Transverse colon (tissue), 4 donors: ENCODE measurements at regions not wholly inside any gene's neighbourhood (a gene's known extent, or its start where the extent isn't known, plus 50 kb on each side); places are given as distances from the start of the nearest gene placed in this dataset.

Experiments used
- DNase-seq: peaks from one replicate; pipeline ENCODE4 v3.0.0-alpha.2; 2019
- H3K27ac ChIP-seq, 4 donors: fragments of 200-600 bp; sonication (generic); 2 replicates each; pipeline ENCODE4 v1.5.1; 2016 to 2018; ENCODE audit warnings: inconsistent platforms in 4 of 4
- H3K27me3 ChIP-seq: fragments of 200-600 bp; sonication (generic); 2 replicates; pipeline ENCODE4 v1.5.1; 2017; ENCODE audit warnings: inconsistent platforms
- H3K36me3 ChIP-seq, 4 donors: fragments of 200-600 bp; sonication (generic); 2 replicates each; pipeline ENCODE4 v1.5.1; 2017 to 2019; ENCODE audit warnings: inconsistent platforms in 4 of 4
- H3K4me1 ChIP-seq, 4 donors: fragments of 200-600 bp; sonication (generic); 2 replicates each; pipeline ENCODE4 v1.5.1; 2017 to 2020; ENCODE audit warnings: inconsistent platforms in 4 of 4
- H3K4me3 ChIP-seq, 4 donors: fragments of 200-600 bp; sonication (generic); 1 replicate in 1 of 4; 2 replicates in 3 of 4; pipeline versions ENCODE4 v1.5.1 to v1.6.1; 2017 to 2019; ENCODE audit warnings: inconsistent platforms in 4 of 4
- H3K9me3 ChIP-seq, 2 donors: fragments of 200-600 bp; sonication (generic); 2 replicates each; pipeline ENCODE4 v1.5.1; 2017 to 2019; ENCODE audit warnings: inconsistent platforms in 2 of 2
- EP300 ChIP-seq: sonication (generic); formaldehyde crosslinking; IDR thresholded peaks from one replicate; pipeline ENCODE4 v1.6.1; 2017; ENCODE audit warnings: antibody characterized with exemption, low read depth
- POLR2A ChIP-seq: fragments of 450-650 bp; IDR thresholded peaks from one replicate; pipeline ENCODE4 v1.6.1; 2016; ENCODE audit warnings: antibody characterized with exemption, mild to moderate bottlenecking, moderate library complexity
- POLR2AphosphoS5 ChIP-seq, 3 donors: sonication (generic); formaldehyde crosslinking; IDR thresholded peaks; one replicate each; pipeline ENCODE4 v1.6.1; 2016; ENCODE audit warnings: antibody characterized with exemption in 3 of 3
- WGBS, 2 donors: methylation state at CpG; one replicate each; pipeline ENCODE4 v1.1.5; 2018; ENCODE audit warnings: low coverage in 1 of 2; 5-methylcytosine and 5-hydroxymethylcytosine counted together
- in situ Hi-C, 4 donors: fragments of 200-750 bp; cut with MboI; loops; one replicate each; pipeline versions ENCODE4 v1.15.0 to v1.15.1; 2017; ENCODE audit warnings: low sequenced_read_pairs in 3 of 4, low pct_ligation_motif_present in 1 of 4, low pct_unique_long_range_greater_than_20kb in 1 of 4
- intact Hi-C: fragments of 100-400 bp; cut with DNase I; formaldehyde crosslinking; loops from one replicate; pipeline ENCODE4 v1.15.1; 2023; ENCODE audit warnings: low total_unique reads
- TF ChIP-seq, protein P1 (sequence below), 5 experiments: fragments of 200-600 bp in 3 of 5; fragments of 450-650 bp in 2 of 5; sonication (generic) in 3 of 5; IDR thresholded peaks; 1 replicate in 2 of 5; 2 replicates in 3 of 5; pipeline ENCODE4 v1.5.1; 2016 to 2017; ENCODE audit warnings: antibody characterized with exemption in 5 of 5, inconsistent platforms in 3 of 5, mild to moderate bottlenecking in 2 of 5, moderate library complexity in 1 of 5

DNA sequence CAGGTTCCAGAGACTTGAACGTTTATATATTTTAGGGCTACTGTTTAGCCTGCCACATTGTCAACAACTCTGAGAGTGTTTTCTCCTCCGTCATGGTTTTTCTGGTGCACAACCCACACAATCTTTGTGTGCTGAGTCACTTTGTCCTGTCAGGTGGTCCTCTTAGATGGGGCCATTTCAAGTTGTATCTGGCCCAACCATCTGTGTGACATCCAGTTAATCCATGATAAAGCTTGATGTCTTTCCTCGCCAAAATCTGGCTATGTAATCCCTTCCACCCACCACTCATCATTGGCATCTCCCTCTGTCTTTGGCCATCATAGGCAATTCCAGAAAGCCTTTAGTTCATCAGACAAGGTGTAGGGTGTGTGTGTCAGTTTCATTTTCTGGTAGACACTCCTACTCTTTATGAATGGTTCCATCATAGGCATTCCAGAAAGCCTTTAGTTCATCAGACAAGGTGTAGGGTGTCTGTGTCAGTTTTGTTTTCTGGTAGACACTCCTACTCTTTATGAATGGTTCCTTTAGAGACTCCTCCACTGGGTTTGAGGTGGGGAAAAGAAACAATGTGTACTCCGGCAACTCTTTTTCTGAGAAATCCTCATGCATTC, 282.0 kb upstream of the ACTBL2 start:
- no peak for DNase-seq
- in situ Hi-C loops (no loop called here), intact Hi-C loops (no loop called here)
- Histone ChIP-seq H3K4me1 (no peaks in the 10 kb centered on the region), H3K27me3 (no peaks in the 10 kb centered on the region), H3K9me3 (no peaks in the 10 kb centered on the region), H3K36me3 (no peaks in the 10 kb centered on the region), H3K4me3 (no peak overlapping the region), H3K27ac (no peak overlapping the region)
- WGBS, 2 donors, result 48 to 64% methylated on average over 3 to 4 of the region's 4 CpGs
- no peak for TF ChIP-seq POLR2AphosphoS5 (IDR thresholded peaks at IDR 0.05)
- TF ChIP-seq POLR2A, result no peak
- TF ChIP-seq, protein P1, sequence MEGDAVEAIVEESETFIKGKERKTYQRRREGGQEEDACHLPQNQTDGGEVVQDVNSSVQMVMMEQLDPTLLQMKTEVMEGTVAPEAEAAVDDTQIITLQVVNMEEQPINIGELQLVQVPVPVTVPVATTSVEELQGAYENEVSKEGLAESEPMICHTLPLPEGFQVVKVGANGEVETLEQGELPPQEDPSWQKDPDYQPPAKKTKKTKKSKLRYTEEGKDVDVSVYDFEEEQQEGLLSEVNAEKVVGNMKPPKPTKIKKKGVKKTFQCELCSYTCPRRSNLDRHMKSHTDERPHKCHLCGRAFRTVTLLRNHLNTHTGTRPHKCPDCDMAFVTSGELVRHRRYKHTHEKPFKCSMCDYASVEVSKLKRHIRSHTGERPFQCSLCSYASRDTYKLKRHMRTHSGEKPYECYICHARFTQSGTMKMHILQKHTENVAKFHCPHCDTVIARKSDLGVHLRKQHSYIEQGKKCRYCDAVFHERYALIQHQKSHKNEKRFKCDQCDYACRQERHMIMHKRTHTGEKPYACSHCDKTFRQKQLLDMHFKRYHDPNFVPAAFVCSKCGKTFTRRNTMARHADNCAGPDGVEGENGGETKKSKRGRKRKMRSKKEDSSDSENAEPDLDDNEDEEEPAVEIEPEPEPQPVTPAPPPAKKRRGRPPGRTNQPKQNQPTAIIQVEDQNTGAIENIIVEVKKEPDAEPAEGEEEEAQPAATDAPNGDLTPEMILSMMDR (IDR thresholded peaks at IDR 0.05), result no peak
- TF ChIP-seq EP300, result no peak

GRCh38 chr5:57761513-57761912, 278.9 kb upstream of the ACTBL2 start:
- 84% methylated on average over 11 of the region's 11 CpGs; no CpG with 5 or more reads in 1 of the 2 donors for WGBS, 2 donors

GRCh38 chr5:57754616-57755015, 272.0 kb upstream of the ACTBL2 start:
- DNase-seq, result no peak
- Histone ChIP-seq H3K36me3 (no peaks in the 10 kb centered on the region), H3K27me3 (no peaks in the 10 kb centered on the region), H3K4me3 (no peak overlapping the region), H3K27ac (no peak overlapping the region), H3K9me3 (no peaks in the 10 kb centered on the region), H3K4me1 (no peaks in the 10 kb centered on the region)
- in situ Hi-C loops, result no loop called here
- TF ChIP-seq, protein P1 (IDR thresholded peaks at IDR 0.05), result no peak
- no peak for TF ChIP-seq EP300
- no peak for TF ChIP-seq POLR2AphosphoS5 (IDR thresholded peaks at IDR 0.05)
- no peak for TF ChIP-seq POLR2A
- intact Hi-C loops, result no loop called here

More at GRCh38 chr5:57761513-57761912, 278.9 kb upstream of the ACTBL2 start:
- Histone ChIP-seq H3K27ac (no peak overlapping the region), H3K27me3 (no peaks in the 10 kb centered on the region), H3K9me3 (no peaks in the 10 kb centered on the region), H3K36me3 (no peaks in the 10 kb centered on the region), H3K4me1 (no peaks in the 10 kb centered on the region), H3K4me3 (no peak overlapping the region)
- intact Hi-C loops (no loop called here), in situ Hi-C loops (no loop called here)
- no peak for TF ChIP-seq EP300
- no peak for DNase-seq

- in situ Hi-C loops, result no loop called here
Observed at GRCh38 chr5:57753446-57753845, 270.8 kb upstream of the ACTBL2 start.

More at GRCh38 chr5:57753446-57753845, 270.8 kb upstream of the ACTBL2 start:
- H3K27me3 ChIP-seq, result no peaks in the 10 kb centered on the region
- H3K27ac ChIP-seq, result no peak overlapping the region
- WGBS, 2 donors, result 49 to 55% methylated on average over 1 of the region's 1 CpG
- no peak for TF ChIP-seq POLR2AphosphoS5 (IDR thresholded peaks at IDR 0.05)
- no peak for TF ChIP-seq EP300
- TF ChIP-seq, protein P1 (IDR thresholded peaks at IDR 0.05), result no peak
- TF ChIP-seq POLR2A, result no peak
- no peak for DNase-seq
- intact Hi-C loops, result no loop called here
- H3K4me1 ChIP-seq, result no peaks in the 10 kb centered on the region
- no peaks in the 10 kb centered on the region for H3K36me3 ChIP-seq
- H3K9me3 ChIP-seq, result no peaks in the 10 kb centered on the region
- no peak overlapping the region for H3K4me3 ChIP-seq
